HEK293 (cell line): ENCODE measurements at regions not wholly inside any gene's neighbourhood (a gene's known extent, or its start where the extent isn't known, plus 50 kb on each side); places are given as distances from the start of the nearest gene placed in this dataset.

Experiments used
- ZNF10 ChIP-seq: fragments of 450-650 bp; formaldehyde crosslinking; IDR thresholded peaks from 2 replicates; pipeline ENCODE4 v1.5.1; 2017; ENCODE audit warnings: missing biosample characterization, missing genetic modification characterization
- ZNF274 ChIP-seq, 2 experiments: fragments of 200-500 bp in 1 of 2; fragments of 450-650 bp in 1 of 2; sonication (Bioruptor generic) in 1 of 2; formaldehyde crosslinking in 1 of 2; IDR thresholded peaks; 2 replicates each; pipeline versions ENCODE4 v1.5.1 to v1.6.1; 2014 to 2016; ENCODE audit warnings: borderline replicate concordance in 1 of 2, inconsistent platforms in 1 of 2, low read length in 1 of 2, missing biosample characterization in 1 of 2, missing genetic modification characterization in 1 of 2
- ZNF548 ChIP-seq: fragments of 450-650 bp; formaldehyde crosslinking; IDR thresholded peaks from 2 replicates; pipeline ENCODE4 v1.5.1; 2016; ENCODE audit warnings: missing biosample characterization, missing genetic modification characterization
- ZNF654 ChIP-seq: fragments of 450-650 bp; formaldehyde crosslinking; IDR thresholded peaks from 2 replicates; pipeline ENCODE4 v1.5.1; 2016; ENCODE audit warnings: low read depth, missing biosample characterization, missing genetic modification characterization
- ZNF658 ChIP-seq: fragments of 450-650 bp; formaldehyde crosslinking; IDR thresholded peaks from 2 replicates; pipeline ENCODE4; 2016; ENCODE audit warnings: missing biosample characterization, missing genetic modification characterization
- TF ChIP-seq, protein P1 (sequence below): fragments of 450-650 bp; formaldehyde crosslinking; IDR thresholded peaks from 2 replicates; pipeline ENCODE4 v1.5.1; 2016; ENCODE audit warnings: missing biosample characterization, missing genetic modification characterization
- TF ChIP-seq, protein P2 (sequence below): fragments of 450-650 bp; formaldehyde crosslinking; IDR thresholded peaks from 2 replicates; pipeline ENCODE4 v1.5.1; 2016; ENCODE audit warnings: missing biosample characterization, missing genetic modification characterization

DNA sequence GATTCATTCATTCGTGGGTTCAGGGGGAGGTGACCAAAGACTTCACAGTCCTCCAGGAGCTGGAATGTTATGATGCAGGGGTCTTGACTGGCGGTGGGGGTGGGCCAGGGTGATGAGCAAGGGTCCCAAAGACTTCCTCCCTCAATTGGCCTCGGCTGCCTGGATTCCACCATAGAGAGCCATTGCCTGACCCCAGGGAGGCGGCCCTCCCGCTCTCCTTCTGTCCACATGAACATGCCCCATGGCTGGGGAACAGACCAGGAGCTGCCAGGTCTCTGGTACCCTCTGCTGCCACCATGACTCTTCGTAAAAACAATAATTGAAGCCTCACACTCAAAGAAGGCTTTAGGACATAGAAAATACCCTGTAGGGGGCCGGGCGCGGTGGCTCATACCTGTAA lies 102.5 kb upstream of the CASZ1 start:
- TF ChIP-seq, protein P1, sequence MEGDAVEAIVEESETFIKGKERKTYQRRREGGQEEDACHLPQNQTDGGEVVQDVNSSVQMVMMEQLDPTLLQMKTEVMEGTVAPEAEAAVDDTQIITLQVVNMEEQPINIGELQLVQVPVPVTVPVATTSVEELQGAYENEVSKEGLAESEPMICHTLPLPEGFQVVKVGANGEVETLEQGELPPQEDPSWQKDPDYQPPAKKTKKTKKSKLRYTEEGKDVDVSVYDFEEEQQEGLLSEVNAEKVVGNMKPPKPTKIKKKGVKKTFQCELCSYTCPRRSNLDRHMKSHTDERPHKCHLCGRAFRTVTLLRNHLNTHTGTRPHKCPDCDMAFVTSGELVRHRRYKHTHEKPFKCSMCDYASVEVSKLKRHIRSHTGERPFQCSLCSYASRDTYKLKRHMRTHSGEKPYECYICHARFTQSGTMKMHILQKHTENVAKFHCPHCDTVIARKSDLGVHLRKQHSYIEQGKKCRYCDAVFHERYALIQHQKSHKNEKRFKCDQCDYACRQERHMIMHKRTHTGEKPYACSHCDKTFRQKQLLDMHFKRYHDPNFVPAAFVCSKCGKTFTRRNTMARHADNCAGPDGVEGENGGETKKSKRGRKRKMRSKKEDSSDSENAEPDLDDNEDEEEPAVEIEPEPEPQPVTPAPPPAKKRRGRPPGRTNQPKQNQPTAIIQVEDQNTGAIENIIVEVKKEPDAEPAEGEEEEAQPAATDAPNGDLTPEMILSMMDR (tag by site-specific recombination): no peak
- TF ChIP-seq ZNF658: no peak
- TF ChIP-seq ZNF274 (IDR thresholded peaks at IDR 0.05; ENCODE audit: low read length): no peak
- TF ChIP-seq ZNF274 (tag by site-specific recombination; IDR thresholded peaks at IDR 0.05; ENCODE audit: borderline replicate concordance): no peak
- no peak for TF ChIP-seq ZNF10 (tag by site-specific recombination)
- TF ChIP-seq, protein P2, sequence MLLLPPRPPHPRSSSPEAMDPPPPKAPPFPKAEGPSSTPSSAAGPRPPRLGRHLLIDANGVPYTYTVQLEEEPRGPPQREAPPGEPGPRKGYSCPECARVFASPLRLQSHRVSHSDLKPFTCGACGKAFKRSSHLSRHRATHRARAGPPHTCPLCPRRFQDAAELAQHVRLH (tag by site-specific recombination): no peak
- no peak for TF ChIP-seq ZNF548 (tag by site-specific recombination)
- TF ChIP-seq ZNF654 (tag by site-specific recombination): no peak
